Neural cell (in vitro differentiated cells): ENCODE measurements at regions not wholly inside any gene's neighbourhood (a gene's known extent, or its start where the extent isn't known, plus 50 kb on each side); places are given as distances from the start of the nearest gene placed in this dataset.

Source experiments
- CTCF ChIP-seq: fragments of 450-650 bp; IDR thresholded peaks from 2 replicates; pipeline ENCODE4 v1.5.1; 2014; ENCODE audit warnings: antibody characterized with exemption, mild to moderate bottlenecking, moderate library complexity; ENCODE audit not compliant: poor library complexity, severe bottlenecking
- EP300 ChIP-seq: fragments of 450-650 bp; conservative IDR thresholded peaks from 2 replicates; pipeline ENCODE4 v1.6.1; 2014; ENCODE audit warnings: antibody characterized with exemption, mild to moderate bottlenecking, moderate library complexity; ENCODE audit not compliant: poor library complexity, severe bottlenecking
- EZH2 ChIP-seq: fragments of 200-600, 300-800 bp; shearing (Covaris generic), sonication (generic); IDR thresholded peaks from 2 replicates; pipeline ENCODE4 v1.6.1; 2014; ENCODE audit warnings: antibody characterized with exemption, low read length, borderline replicate concordance, mild to moderate bottlenecking; ENCODE audit not compliant: insufficient read depth, poor library complexity, severe bottlenecking
- MXI1 ChIP-seq: fragments of 450-650 bp; conservative IDR thresholded peaks from 2 replicates; pipeline ENCODE4 v1.6.1; 2014; ENCODE audit warnings: antibody characterized with exemption, mild to moderate bottlenecking; ENCODE audit not compliant: poor library complexity, severe bottlenecking
- POLR2AphosphoS5 ChIP-seq: IDR thresholded peaks from 2 replicates; pipeline ENCODE4 v1.6.1; 2012
- RAD21 ChIP-seq: fragments of 450-650 bp; conservative IDR thresholded peaks from 2 replicates; pipeline ENCODE4 v1.6.1; 2014; ENCODE audit warnings: antibody characterized with exemption, mild to moderate bottlenecking, moderate library complexity
- SMC3 ChIP-seq: fragments of 450-650 bp; conservative IDR thresholded peaks from 2 replicates; pipeline ENCODE4 v1.6.1; 2014; ENCODE audit warnings: antibody characterized with exemption, mild to moderate bottlenecking, moderate library complexity; ENCODE audit not compliant: poor library complexity
- TAF1 ChIP-seq: IDR thresholded peaks from 2 replicates; pipeline ENCODE4 v1.6.1; 2012; ENCODE audit warnings: low read depth

GRCh38 chr5:115378754-115379153, 82.3 kb upstream of the CCDC112 start:
- TF ChIP-seq CTCF (no peak), EZH2 (no peak), TAF1 (no peak), RAD21 (no peak), SMC3 (no peak), EP300 (no peak), POLR2AphosphoS5 (no peak), MXI1 (no peak)
